PC-3 (cell line): ENCODE measurements at regions not wholly inside any gene's neighbourhood (a gene's known extent, or its start where the extent isn't known, plus 50 kb on each side); places are given as distances from the start of the nearest gene placed in this dataset.
"Not testable (repeated sequence)": the region's sequence is repeated elsewhere in the genome, so short reads cannot be mapped to it uniquely, and the experiment has no call there.

Source experiments
- ATAC-seq: fragments of 200-7000 bp; cut with Tn5 transposase; 2 replicates; pipeline ENCODE4 v1.9.1; 2020; ENCODE audit warnings: mild to moderate bottlenecking, moderate library complexity
- BruUV-seq: library from RNA; stranded (reverse); fragments of 400-500 nt; replicated peaks from 2 replicates; lab custom pipeline; 2021; lab: Mats Ljungman, UMichigan
- CTCF ChIA-PET: fragments of 300-600 bp; sonication (Branson Sonifier 250); formaldehyde crosslinking; loops from one replicate; lab custom pipeline; 2022; ENCODE audit warnings: antibody characterized with exemption; lab: Charles Lee
- POLR2A ChIA-PET: fragments of 300-600 bp; sonication (Branson Sonifier 250); formaldehyde crosslinking; loops from one replicate; lab custom pipeline; 2022; ENCODE audit warnings: antibody characterized with exemption; ENCODE audit not compliant: unreplicated experiment; lab: Charles Lee
- DNase-seq: peaks from one replicate; pipeline ENCODE4 v3.0.0-alpha.2; 2015
- H2AFZ ChIP-seq: fragments of 300-600 bp; sonication (generic); 2 replicates; pipeline ENCODE4 v1.6.0; 2016; ENCODE audit warnings: antibody characterized with exemption, low read length
- H3F3A ChIP-seq: fragments of 300-600 bp; sonication (generic); one replicate; pipeline ENCODE4 v1.6.0; 2017; ENCODE audit warnings: antibody characterized with exemption, low read length, control low read depth, mild to moderate bottlenecking; ENCODE audit not compliant: unreplicated experiment
- H3K27ac ChIP-seq: fragments of 300-600 bp; sonication (generic); 2 replicates; pipeline ENCODE4 v1.5.1; 2016; ENCODE audit warnings: mild to moderate bottlenecking, low read length
- H3K27me3 ChIP-seq: fragments of 300-600 bp; sonication (generic); 2 replicates; pipeline ENCODE4 v1.6.1; 2016; ENCODE audit warnings: low read length, mixed read lengths
- H3K36me3 ChIP-seq: fragments of 300-600 bp; sonication (generic); 2 replicates; pipeline ENCODE4 v1.6.1; 2016; ENCODE audit warnings: low read depth, mixed run types, low read length, mixed read lengths
- H3K4me1 ChIP-seq: fragments of 300-600 bp; sonication (generic); 2 replicates; pipeline ENCODE4 v1.5.1; 2016; ENCODE audit warnings: low read length; ENCODE audit not compliant: insufficient read depth
- H3K4me2 ChIP-seq: fragments of 300-600 bp; sonication (generic); 2 replicates; pipeline ENCODE4 v1.6.0; 2016; ENCODE audit warnings: low read length
- H3K4me3 ChIP-seq: fragments of 300-600 bp; sonication (generic); 2 replicates; pipeline ENCODE4 v1.5.1; 2016; ENCODE audit warnings: mild to moderate bottlenecking, low read length, mixed read lengths
- H3K79me2 ChIP-seq: fragments of 300-600 bp; sonication (generic); 2 replicates; pipeline ENCODE4 v1.6.1; 2017; ENCODE audit warnings: low read length, mixed read lengths
- H3K9ac ChIP-seq: fragments of 300-600 bp; sonication (generic); 2 replicates; pipeline ENCODE4 v1.6.0; 2016; ENCODE audit warnings: mild to moderate bottlenecking, low read length
- H3K9me2 ChIP-seq: fragments of 300-600 bp; sonication (generic); replicated peaks from 2 replicates; pipeline ENCODE4 v1.6.1; 2016; ENCODE audit warnings: mixed run types, low read length, mixed read lengths
- H3K9me3 ChIP-seq: fragments of 300-600 bp; sonication (generic); 2 replicates; pipeline ENCODE4 v1.6.1; 2016; ENCODE audit warnings: low read length, mixed read lengths
- H4K20me1 ChIP-seq: fragments of 300-600 bp; sonication (generic); 2 replicates; pipeline ENCODE4 v1.6.1; 2016; ENCODE audit warnings: low read length, mixed read lengths
- EZH2 ChIP-seq: fragments of 300-600 bp; sonication (generic); IDR thresholded peaks from one replicate; pipeline ENCODE4 v1.6.1; 2017; ENCODE audit warnings: antibody characterized with exemption, mild to moderate bottlenecking, low read length; ENCODE audit not compliant: unreplicated experiment
- EZH2phosphoT487 ChIP-seq: fragments of 300-600 bp; sonication (generic); IDR thresholded peaks from 2 replicates; pipeline ENCODE4 v1.6.1; 2018; ENCODE audit warnings: mild to moderate bottlenecking, antibody characterized with exemption, low read length, borderline replicate concordance
- intact Hi-C: fragments of 100-400 bp; cut with micrococcal nuclease; formaldehyde crosslinking; loops from 2 replicates; pipeline ENCODE4 v1.9.0; 2023
- TF ChIP-seq, protein P1 (sequence below): fragments of 300-600 bp; sonication (generic); conservative IDR thresholded peaks from 2 replicates; pipeline ENCODE4 v1.5.1; 2017; ENCODE audit warnings: antibody characterized with exemption, low read depth, mild to moderate bottlenecking, low read length

DNA sequence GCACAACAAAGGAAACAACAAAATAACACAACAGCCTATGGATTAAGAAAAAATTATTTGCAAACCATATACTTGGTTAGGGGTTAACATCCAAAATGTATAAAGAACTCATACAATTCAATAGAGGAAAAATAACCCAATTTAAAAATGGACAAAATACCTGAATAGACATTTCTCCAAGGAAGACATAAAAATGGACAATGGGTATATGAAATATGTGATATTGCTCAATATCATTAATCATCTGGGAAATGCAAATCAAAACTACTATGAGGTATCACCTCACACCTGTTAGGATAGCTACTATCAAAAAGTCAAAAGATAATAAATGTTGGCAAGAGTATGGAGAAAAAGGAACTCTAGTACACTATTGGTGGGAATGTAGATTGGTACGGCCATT, 71.0 kb upstream of the THRB start:
- ChIA-PET POLR2A (no interaction called here), CTCF (no interaction called here)
- no peak overlapping the region for H3K4me2 ChIP-seq
- H3K9me3 ChIP-seq: no peaks in the 10 kb centered on the region
- BruUV-seq: no TSS peak
- no peaks in the 10 kb centered on the region for H4K20me1 ChIP-seq
- H3K79me2 ChIP-seq: no peaks in the 10 kb centered on the region
- H3K36me3 ChIP-seq: no peaks in the 10 kb centered on the region
- H3K27me3 ChIP-seq: no peaks in the 10 kb centered on the region
- no peaks in the 10 kb centered on the region for H3F3A ChIP-seq
- TF ChIP-seq, protein P1, sequence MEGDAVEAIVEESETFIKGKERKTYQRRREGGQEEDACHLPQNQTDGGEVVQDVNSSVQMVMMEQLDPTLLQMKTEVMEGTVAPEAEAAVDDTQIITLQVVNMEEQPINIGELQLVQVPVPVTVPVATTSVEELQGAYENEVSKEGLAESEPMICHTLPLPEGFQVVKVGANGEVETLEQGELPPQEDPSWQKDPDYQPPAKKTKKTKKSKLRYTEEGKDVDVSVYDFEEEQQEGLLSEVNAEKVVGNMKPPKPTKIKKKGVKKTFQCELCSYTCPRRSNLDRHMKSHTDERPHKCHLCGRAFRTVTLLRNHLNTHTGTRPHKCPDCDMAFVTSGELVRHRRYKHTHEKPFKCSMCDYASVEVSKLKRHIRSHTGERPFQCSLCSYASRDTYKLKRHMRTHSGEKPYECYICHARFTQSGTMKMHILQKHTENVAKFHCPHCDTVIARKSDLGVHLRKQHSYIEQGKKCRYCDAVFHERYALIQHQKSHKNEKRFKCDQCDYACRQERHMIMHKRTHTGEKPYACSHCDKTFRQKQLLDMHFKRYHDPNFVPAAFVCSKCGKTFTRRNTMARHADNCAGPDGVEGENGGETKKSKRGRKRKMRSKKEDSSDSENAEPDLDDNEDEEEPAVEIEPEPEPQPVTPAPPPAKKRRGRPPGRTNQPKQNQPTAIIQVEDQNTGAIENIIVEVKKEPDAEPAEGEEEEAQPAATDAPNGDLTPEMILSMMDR: no peak
- TF ChIP-seq EZH2phosphoT487: no peak
- no peak for TF ChIP-seq EZH2
- no peak for ATAC-seq
- H3K4me1 ChIP-seq: no peaks in the 10 kb centered on the region
- H3K4me3 ChIP-seq: no peak overlapping the region
- H2AFZ ChIP-seq: no peak overlapping the region
- H3K9ac ChIP-seq: no peak overlapping the region
- no peaks in the 10 kb centered on the region for H3K9me2 ChIP-seq
- no peak overlapping the region for H3K27ac ChIP-seq
- intact Hi-C loops: no loop called here
- no peak for DNase-seq

DNA sequence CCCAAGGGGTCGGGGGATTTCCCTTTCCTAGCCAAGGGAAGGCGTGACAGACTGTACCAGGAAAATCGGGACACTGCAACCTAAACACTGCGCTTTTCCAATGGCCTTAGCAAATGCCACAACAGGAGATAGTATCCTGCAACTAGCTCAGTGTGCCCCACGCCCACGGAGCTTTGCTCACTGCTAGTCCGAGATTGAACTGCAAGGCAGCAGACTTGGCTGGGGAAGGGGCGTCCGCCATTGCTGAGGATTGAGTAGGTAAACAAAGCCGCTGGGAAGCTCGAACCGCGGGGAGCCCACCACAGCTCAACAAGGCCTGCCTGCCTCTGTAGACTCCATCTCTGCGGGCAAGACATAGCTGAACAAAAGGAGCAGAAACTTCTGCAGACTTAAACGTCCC, 72.3 kb upstream of the THRB start:
- intact Hi-C loops: no loop called here
- Histone ChIP-seq H3K4me2 (no peak overlapping the region), H3K79me2 (no peaks in the 10 kb centered on the region), H3K9ac (no peak overlapping the region), H3K27me3 (no peaks in the 10 kb centered on the region), H3K4me1 (no peaks in the 10 kb centered on the region), H3F3A (no peaks in the 10 kb centered on the region), H3K9me2 (no peaks in the 10 kb centered on the region), H3K36me3 (no peaks in the 10 kb centered on the region), H2AFZ (no peak overlapping the region), H4K20me1 (no peaks in the 10 kb centered on the region), H3K4me3 (no peak overlapping the region), H3K27ac (no peak overlapping the region), H3K9me3 (no peaks in the 10 kb centered on the region)
- TF ChIP-seq EZH2phosphoT487 (no peak), EZH2 (no peak)
- TF ChIP-seq, protein P1: no peak
- ChIA-PET CTCF (no interaction called here), POLR2A (no interaction called here)
- ATAC-seq (no peak), DNase-seq (no peak)
- BruUV-seq: no TSS peak

DNA sequence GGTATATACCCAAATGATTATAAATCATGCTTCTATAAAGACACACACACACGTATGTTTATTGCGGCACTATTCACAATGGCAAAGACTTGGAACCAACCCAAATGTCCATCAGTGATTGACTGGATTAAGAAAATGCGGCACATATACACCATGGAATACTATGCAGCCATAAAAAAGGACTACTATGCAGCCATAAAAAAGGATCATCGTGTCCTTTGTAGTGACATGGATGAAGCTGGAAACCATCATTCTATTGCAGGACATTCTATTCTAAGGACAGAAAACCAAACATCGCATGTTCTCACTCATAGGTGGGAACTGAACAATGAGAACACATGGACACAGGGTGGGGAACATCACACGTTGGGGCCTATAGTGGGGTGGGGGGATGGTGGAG, 77.8 kb upstream of the THRB start:
- H3K27ac ChIP-seq, DNase-seq, H3F3A ChIP-seq, H2AFZ ChIP-seq, BruUV-seq, H3K9ac ChIP-seq, POLR2A ChIA-PET, H3K27me3 ChIP-seq, H3K4me1 ChIP-seq, H3K9me2 ChIP-seq, H3K9me3 ChIP-seq, CTCF ChIA-PET, ATAC-seq, H3K4me2 ChIP-seq, H3K36me3 ChIP-seq, H3K4me3 ChIP-seq, H4K20me1 ChIP-seq, H3K79me2 ChIP-seq, intact Hi-C loops: not testable (repeated sequence)
